Liver (tissue), 8 donors: ENCODE measurements at regions not wholly inside any gene's neighbourhood (a gene's known extent, or its start where the extent isn't known, plus 50 kb on each side); places are given as distances from the start of the nearest gene placed in this dataset.

Experiments
- DNase-seq: peaks from one replicate; pipeline ENCODE4 v3.0.0-alpha.2; 2017; ENCODE audit warnings: low spot score
- H3K27ac ChIP-seq, 2 donors: one replicate each; pipeline ENCODE4 v1.7.0; 2013; ENCODE audit warnings: inconsistent platforms in 2 of 2, low read length in 2 of 2, control low read depth in 1 of 2, low read depth in 1 of 2, mild to moderate bottlenecking in 1 of 2
- H3K27me3 ChIP-seq, 4 donors: one replicate each; pipeline versions ENCODE4 v1.6.1 to v1.7.0; 2013; ENCODE audit warnings: low read length in 3 of 4, inconsistent platforms in 1 of 4, mild to moderate bottlenecking in 1 of 4, moderate library complexity in 1 of 4; ENCODE audit not compliant: control insufficient read depth in 4 of 4, insufficient read depth in 4 of 4
- H3K36me3 ChIP-seq, 4 donors: one replicate each; pipeline versions ENCODE4 v1.6.1 to v1.7.0; 2013; ENCODE audit warnings: low read length in 3 of 4, mild to moderate bottlenecking in 3 of 4, low read depth in 1 of 4, moderate library complexity in 1 of 4; ENCODE audit not compliant: control insufficient read depth in 4 of 4, insufficient read depth in 3 of 4
- H3K4me1 ChIP-seq, 4 donors: one replicate each; pipeline versions ENCODE4 v1.6.1 to v1.7.0; 2013; ENCODE audit warnings: low read length in 3 of 4, mild to moderate bottlenecking in 3 of 4, moderate library complexity in 1 of 4; ENCODE audit not compliant: control insufficient read depth in 4 of 4, insufficient read depth in 4 of 4
- H3K4me3 ChIP-seq, 3 donors: one replicate each; pipeline versions ENCODE4 v1.6.1 to v1.7.0; 2013; ENCODE audit warnings: low read length in 3 of 3, control low read depth in 1 of 3, low read depth in 1 of 3, mild to moderate bottlenecking in 1 of 3
- H3K9ac ChIP-seq, 2 donors: one replicate each; pipeline ENCODE4 v1.7.0; 2013; ENCODE audit warnings: low read length in 2 of 2, mild to moderate bottlenecking in 2 of 2, moderate library complexity in 2 of 2, control low read depth in 1 of 2, low read depth in 1 of 2
- H3K9me3 ChIP-seq, 4 donors: one replicate each; pipeline versions ENCODE4 v1.6.1 to v1.7.0; 2013; ENCODE audit warnings: low read length in 3 of 4; ENCODE audit not compliant: control insufficient read depth in 4 of 4
- ATF3 ChIP-seq: IDR thresholded peaks from 2 replicates; pipeline ENCODE4 v1.6.1; 2016; ENCODE audit warnings: antibody characterized with exemption
- CTCF ChIP-seq: fragments of 150-350 bp; IDR thresholded peaks from 2 replicates; pipeline ENCODE4 v1.5.1; 2017; ENCODE audit warnings: improper control_type of control experiment, low read depth, low read length; ENCODE audit not compliant: missing input control
- EGR1 ChIP-seq, 2 donors: IDR thresholded peaks; 2 replicates each; pipeline ENCODE4 v1.6.1; 2016 to 2018; ENCODE audit warnings: antibody characterized with exemption in 2 of 2, low read depth in 2 of 2
- FOXA1 ChIP-seq: IDR thresholded peaks from 2 replicates; pipeline ENCODE4 v1.6.1; 2016; ENCODE audit warnings: antibody characterized with exemption
- FOXA2 ChIP-seq: IDR thresholded peaks from 2 replicates; pipeline ENCODE4 v1.6.1; 2016; ENCODE audit warnings: antibody characterized with exemption
- GABPA ChIP-seq, 2 donors: IDR thresholded peaks in 1 of 2; conservative IDR thresholded peaks in 1 of 2; 2 replicates each; pipeline ENCODE4 v1.6.1; 2016; ENCODE audit warnings: antibody characterized with exemption in 2 of 2, mild to moderate bottlenecking in 1 of 2, moderate library complexity in 1 of 2
- HNF4A ChIP-seq, 2 donors: conservative IDR thresholded peaks; 2 replicates each; pipeline ENCODE4 v1.6.1; 2016; ENCODE audit warnings: antibody characterized with exemption in 2 of 2, mild to moderate bottlenecking in 2 of 2
- HNF4G ChIP-seq: IDR thresholded peaks from 2 replicates; pipeline ENCODE4 v1.6.1; 2016; ENCODE audit warnings: antibody characterized with exemption
- JUND ChIP-seq, 2 donors: IDR thresholded peaks; 2 replicates each; pipeline ENCODE4 v1.6.1; 2016; ENCODE audit warnings: antibody characterized with exemption in 2 of 2
- MAX ChIP-seq: IDR thresholded peaks from 2 replicates; pipeline ENCODE4 v1.6.1; 2016; ENCODE audit warnings: antibody characterized with exemption
- NR2F2 ChIP-seq: IDR thresholded peaks from 2 replicates; pipeline ENCODE4 v1.6.1; 2016; ENCODE audit warnings: antibody characterized with exemption
- RAD21 ChIP-seq, 2 donors: IDR thresholded peaks; 2 replicates each; pipeline ENCODE4 v1.6.1; 2016; ENCODE audit warnings: antibody characterized with exemption in 2 of 2, mild to moderate bottlenecking in 2 of 2
- REST ChIP-seq: IDR thresholded peaks from 2 replicates; pipeline ENCODE4 v1.6.1; 2016; ENCODE audit warnings: antibody characterized with exemption, mild to moderate bottlenecking
- RXRA ChIP-seq, 2 donors: IDR thresholded peaks; 2 replicates each; pipeline ENCODE4 v1.6.1; 2017 to 2018; ENCODE audit warnings: antibody characterized with exemption in 2 of 2, mild to moderate bottlenecking in 1 of 2
- SP1 ChIP-seq: IDR thresholded peaks from 2 replicates; pipeline ENCODE4 v1.6.1; 2018; ENCODE audit warnings: antibody characterized with exemption, mild to moderate bottlenecking
- TAF1 ChIP-seq: conservative IDR thresholded peaks from 2 replicates; pipeline ENCODE4 v1.6.1; 2016; ENCODE audit warnings: antibody characterized with exemption, mild to moderate bottlenecking
- YY1 ChIP-seq: IDR thresholded peaks from 2 replicates; pipeline ENCODE4 v1.6.1; 2016; ENCODE audit warnings: antibody characterized with exemption, mild to moderate bottlenecking
- ZBTB33 ChIP-seq: IDR thresholded peaks from 2 replicates; pipeline ENCODE4 v1.6.1; 2016; ENCODE audit warnings: antibody characterized with exemption
- WGBS: extraction: QIAGEN DNeasy Blood & Tissue Kit; methylation state at CpG from one replicate; pipeline ENCODE4 v1.1.7; 2013; 5-methylcytosine and 5-hydroxymethylcytosine counted together
- donor health status: healthy.
- donor health status: healthy.
- donor health status: healthy.
- donor health status: healthy.
- donor health status: healthy.

GRCh38 chr11:36719358-36720107 lies 121.5 kb upstream of the RAG2 start:
- Histone ChIP-seq H3K4me3 (no peak overlapping the region), H3K4me1 (no peaks in the 10 kb centered on the region), H3K9me3 (no peaks in the 10 kb centered on the region), H3K9ac (no peak overlapping the region), H3K27me3 (no peaks in the 10 kb centered on the region), H3K36me3 (no peaks in the 10 kb centered on the region), H3K27ac (no peak overlapping the region)
- WGBS, result 70% methylated on average over 8 of the region's 8 CpGs
- TF ChIP-seq REST (no peak), NR2F2 (no peak), ZBTB33 (no peak), JUND (IDR thresholded peaks at IDR 0.05) (no peak), RAD21 (IDR thresholded peaks at IDR 0.05) (no peak), FOXA2 (no peak), CTCF (no peak), TAF1 (no peak), SP1 (no peak), HNF4A (conservative IDR thresholded peaks at IDR 0.05) (no peak), YY1 (no peak), FOXA1 (no peak), GABPA (IDR thresholded peaks at IDR 0.05 in 1 of 2, conservative IDR thresholded peaks at IDR 0.05 in 1 of 2) (no peak), ATF3 (no peak)
- no peak for DNase-seq

- Histone ChIP-seq H3K9me3 (no peaks in the 10 kb centered on the region), H3K36me3 (no peaks in the 10 kb centered on the region), H3K4me1 (no peaks in the 10 kb centered on the region), H3K9ac (no peak overlapping the region), H3K27ac (no peak overlapping the region), H3K4me3 (no peak overlapping the region), H3K27me3 (no peaks in the 10 kb centered on the region)
- 50% methylated on average over 1 of the region's 1 CpG for WGBS
- no peak for DNase-seq
- TF ChIP-seq TAF1 (no peak), RAD21 (IDR thresholded peaks at IDR 0.05) (no peak), NR2F2 (no peak), ZBTB33 (no peak), GABPA (IDR thresholded peaks at IDR 0.05 in 1 of 2, conservative IDR thresholded peaks at IDR 0.05 in 1 of 2) (no peak), SP1 (no peak), FOXA2 (no peak), EGR1 (IDR thresholded peaks at IDR 0.05; ENCODE audit: low read depth in 2 of 2) (no peak), RXRA (IDR thresholded peaks at IDR 0.05) (no peak), HNF4A (conservative IDR thresholded peaks at IDR 0.05) (no peak), CTCF (no peak), FOXA1 (no peak), MAX (no peak), YY1 (no peak), HNF4G (no peak), ATF3 (no peak)
These were observed 120.4 kb upstream of the RAG2 start for GRCh38 chr11:36718451-36718850.
